ENCODE measurements at regions not wholly inside any gene's neighbourhood (a gene's known extent, or its start where the extent isn't known, plus 50 kb on each side); places are given as distances from the start of the nearest gene placed in this dataset.
"Not testable (repeated sequence)": the region's sequence is repeated elsewhere in the genome, so short reads cannot be mapped to it uniquely, and the experiment has no call there.

DNA sequence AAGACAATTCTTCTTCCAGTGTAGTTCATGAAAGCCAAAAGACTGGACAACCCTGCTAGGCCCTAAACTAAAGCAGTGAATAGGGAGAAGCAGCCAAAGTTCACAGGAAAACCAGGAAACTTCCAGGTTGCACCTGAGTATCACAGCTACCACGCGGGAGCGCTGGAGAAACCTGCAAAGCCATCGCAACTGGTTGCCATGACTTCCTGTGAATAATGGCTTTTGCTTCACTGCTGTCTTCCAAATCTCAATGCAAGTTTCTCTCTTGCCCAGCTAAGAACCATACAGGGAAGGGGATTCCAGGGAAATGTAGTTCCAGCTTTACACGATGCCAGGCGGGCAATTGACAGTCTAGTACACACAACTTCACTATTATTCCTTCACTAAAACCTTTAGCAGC, 114.1 kb downstream of the GXYLT1 start:
- Histone ChIP-seq H3K4me3 (no peak overlapping the region), H3K27ac (no peak overlapping the region), H3K4me1 (no peaks in the 10 kb centered on the region), H3K36me3 (no peaks in the 10 kb centered on the region), H3K27me3 (no peaks in the 10 kb centered on the region), H3K9me3 (no peaks in the 10 kb centered on the region)
- intact Hi-C loops (cut with DNase I; ENCODE audit: low total_unique reads): no loop called here
- TF ChIP-seq POLR2A (IDR thresholded peaks at IDR 0.05): no peak
- TF ChIP-seq CTCF (IDR thresholded peaks at IDR 0.05): no peak
- DNase-seq: no peak

- Histone ChIP-seq H3K9me3 (no peaks in the 10 kb centered on the region), H3K4me3 (no peak overlapping the region)
Observed at GRCh38 chr12:42027546-42027945, 117.1 kb downstream of the GXYLT1 start.

DNA sequence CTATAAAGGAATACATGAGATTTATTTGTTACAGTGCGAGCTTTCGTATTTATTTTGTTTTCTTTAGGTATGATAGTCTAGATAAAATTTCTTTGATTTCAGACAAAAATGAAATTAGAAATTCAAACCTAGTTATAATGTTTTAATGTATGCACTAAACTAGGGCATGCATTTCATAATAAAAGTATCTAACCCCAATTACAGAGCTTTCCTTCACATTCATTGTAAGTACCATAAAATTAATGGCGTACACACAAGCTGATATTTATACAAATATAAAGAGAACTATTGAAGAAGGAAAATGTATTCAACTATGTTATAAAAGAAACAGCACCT, 120.2 kb downstream of the GXYLT1 start:
- Histone ChIP-seq H3K9me3 (no peaks in the 10 kb centered on the region), H3K27me3 (no peaks in the 10 kb centered on the region), H3K36me3 (no peaks in the 10 kb centered on the region), H3K4me3 (peak overlapping the region in 1 of 2 donors; percentile 34), H3K4me1 (no peaks in the 10 kb centered on the region), H3K27ac (no peak overlapping the region)
- no peak for TF ChIP-seq CTCF (IDR thresholded peaks at IDR 0.05)
- TF ChIP-seq POLR2A (IDR thresholded peaks at IDR 0.05): no peak
- intact Hi-C loops (cut with DNase I; ENCODE audit: low total_unique reads): no loop called here
- no peak for DNase-seq

More at GRCh38 chr12:42027546-42027945, 117.1 kb downstream of the GXYLT1 start:
- Histone ChIP-seq H3K36me3 (no peaks in the 10 kb centered on the region), H3K27me3 (no peaks in the 10 kb centered on the region), H3K4me1 (no peaks in the 10 kb centered on the region), H3K27ac (no peak overlapping the region)
- intact Hi-C loops (cut with DNase I; ENCODE audit: low total_unique reads): no loop called here
- DNase-seq: peak in 1 of 2 donors; percentile 17
- TF ChIP-seq CTCF (IDR thresholded peaks at IDR 0.05) (no peak), POLR2A (IDR thresholded peaks at IDR 0.05) (no peak)

GRCh38 chr12:42023733-42024494, 120.8 kb downstream of the GXYLT1 start:
- Histone ChIP-seq H3K4me3 (peak overlapping the region in 1 of 2 donors; percentile 34), H3K27me3 (no peaks in the 10 kb centered on the region)
- TF ChIP-seq POLR2A (IDR thresholded peaks at IDR 0.05): no peak
- TF ChIP-seq CTCF (IDR thresholded peaks at IDR 0.05): peak; percentile 68 to 94 (median 81)

DNA sequence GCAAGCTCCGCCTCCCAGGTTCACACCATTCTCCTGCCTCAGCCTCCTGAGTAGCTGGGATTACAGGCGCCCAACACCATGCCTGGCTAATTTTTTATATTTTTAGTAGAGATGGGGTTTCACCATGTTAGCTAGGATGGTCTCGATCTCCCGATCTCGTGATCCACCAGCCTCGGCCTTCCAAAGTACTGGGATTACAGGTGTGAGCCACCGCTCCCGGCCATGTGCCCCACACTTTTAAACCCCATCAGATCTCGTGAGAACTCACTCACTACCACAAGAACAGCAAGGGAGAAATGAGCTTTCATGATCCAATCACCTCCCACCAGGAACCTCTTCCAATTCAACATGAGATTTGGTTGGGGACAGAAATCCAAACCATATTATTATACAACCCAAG, 122.7 kb downstream of the GXYLT1 start:
- intact Hi-C loops (cut with DNase I; ENCODE audit: low total_unique reads); H3K4me1 ChIP-seq; H3K9me3 ChIP-seq; H3K36me3 ChIP-seq; H3K27me3 ChIP-seq; DNase-seq; H3K27ac ChIP-seq; H3K4me3 ChIP-seq: not testable (repeated sequence)

More at GRCh38 chr12:42023733-42024494, 120.8 kb downstream of the GXYLT1 start:
- DNase-seq: peak; percentile 47 to 72
- Histone ChIP-seq H3K9me3 (no peaks in the 10 kb centered on the region), H3K27ac (no peak overlapping the region), H3K4me1 (no peaks in the 10 kb centered on the region), H3K36me3 (no peaks in the 10 kb centered on the region)
- intact Hi-C loops (cut with DNase I; ENCODE audit: low total_unique reads): no loop called here

Data from uterus (tissue), 3 donors.